ENCODE measurements at regions not wholly inside any gene's neighbourhood (a gene's known extent, or its start where the extent isn't known, plus 50 kb on each side); places are given as distances from the start of the nearest gene placed in this dataset.

- DNase-seq = no peak
- H3K36me3 Mint-ChIP-seq (ENCODE audit: low read depth) = peaks cover 5% of the 10 kb centered on the region
- peaks cover 9% of the 10 kb centered on the region for H3K27me3 Mint-ChIP-seq (ENCODE audit: low read depth, poor library complexity)
- H3K27ac Mint-ChIP-seq = no peak overlapping the region
- H3K4me1 Mint-ChIP-seq = peaks cover 87% of the 10 kb centered on the region
- no peak for TF ChIP-seq CTCF (IDR thresholded peaks at IDR 0.05)
- H3K4me3 Mint-ChIP-seq = peak overlapping the region; percentile 64
- H3K9me3 Mint-ChIP-seq = no peaks in the 10 kb centered on the region
Measured at GRCh38 chr16:85561248-85562092, 51.7 kb upstream of the GSE1 start.

GRCh38 chr16:85562093-85562786 lies 50.9 kb upstream of the GSE1 start:
- TF ChIP-seq CTCF (IDR thresholded peaks at IDR 0.05) = no peak
- peak; percentile 27 for DNase-seq
- Mint-ChIP-seq H3K4me1 (peaks cover 93% of the 10 kb centered on the region), H3K27ac (peak overlapping the region; percentile 90), H3K4me3 (peak overlapping the region; percentile 64), H3K36me3 (ENCODE audit: low read depth) (peaks cover 5% of the 10 kb centered on the region), H3K27me3 (ENCODE audit: low read depth, poor library complexity) (peaks cover 9% of the 10 kb centered on the region), H3K9me3 (no peaks in the 10 kb centered on the region)

GRCh38 chr16:85563034-85563433 lies 50.1 kb upstream of the GSE1 start:
- H3K27ac Mint-ChIP-seq = peak overlapping the region; percentile 90
- no peak for DNase-seq
- peak overlapping the region; percentile 64 for H3K4me3 Mint-ChIP-seq
- H3K9me3 Mint-ChIP-seq = no peaks in the 10 kb centered on the region
- H3K27me3 Mint-ChIP-seq (ENCODE audit: low read depth, poor library complexity) = peaks cover 12% of the 10 kb centered on the region
- peaks cover 93% of the 10 kb centered on the region for H3K4me1 Mint-ChIP-seq
- peaks cover 6% of the 10 kb centered on the region for H3K36me3 Mint-ChIP-seq (ENCODE audit: low read depth)
- TF ChIP-seq CTCF (IDR thresholded peaks at IDR 0.05) = no peak

Measured in nephron progenitor cell (in vitro differentiated cells).